GM12865 (cell line): ENCODE measurements at regions not wholly inside any gene's neighbourhood (a gene's known extent, or its start where the extent isn't known, plus 50 kb on each side); places are given as distances from the start of the nearest gene placed in this dataset.

Source experiments
- DNase-seq: peaks from one replicate; pipeline ENCODE4 v3.0.0; 2010; ENCODE audit warnings: low read depth
- H3K4me3 ChIP-seq: 2 replicates; pipeline ENCODE4 v1.5.1; 2011; ENCODE audit warnings: mild to moderate bottlenecking, low read depth, low read length, control low read depth
- TF ChIP-seq, protein P1 (sequence below): IDR thresholded peaks from 2 replicates; pipeline ENCODE4 v1.5.1; 2011; ENCODE audit warnings: low read length, control low read depth, low read depth, inconsistent platforms; ENCODE audit not compliant: insufficient read depth; ENCODE audit errors: missing control alignments

GRCh38 chr16:6160871-6161270 lies 1063.3 kb upstream of the EEF2KMT start:
- no peak for DNase-seq
- H3K4me3 ChIP-seq = no peak overlapping the region
- TF ChIP-seq, protein P1, sequence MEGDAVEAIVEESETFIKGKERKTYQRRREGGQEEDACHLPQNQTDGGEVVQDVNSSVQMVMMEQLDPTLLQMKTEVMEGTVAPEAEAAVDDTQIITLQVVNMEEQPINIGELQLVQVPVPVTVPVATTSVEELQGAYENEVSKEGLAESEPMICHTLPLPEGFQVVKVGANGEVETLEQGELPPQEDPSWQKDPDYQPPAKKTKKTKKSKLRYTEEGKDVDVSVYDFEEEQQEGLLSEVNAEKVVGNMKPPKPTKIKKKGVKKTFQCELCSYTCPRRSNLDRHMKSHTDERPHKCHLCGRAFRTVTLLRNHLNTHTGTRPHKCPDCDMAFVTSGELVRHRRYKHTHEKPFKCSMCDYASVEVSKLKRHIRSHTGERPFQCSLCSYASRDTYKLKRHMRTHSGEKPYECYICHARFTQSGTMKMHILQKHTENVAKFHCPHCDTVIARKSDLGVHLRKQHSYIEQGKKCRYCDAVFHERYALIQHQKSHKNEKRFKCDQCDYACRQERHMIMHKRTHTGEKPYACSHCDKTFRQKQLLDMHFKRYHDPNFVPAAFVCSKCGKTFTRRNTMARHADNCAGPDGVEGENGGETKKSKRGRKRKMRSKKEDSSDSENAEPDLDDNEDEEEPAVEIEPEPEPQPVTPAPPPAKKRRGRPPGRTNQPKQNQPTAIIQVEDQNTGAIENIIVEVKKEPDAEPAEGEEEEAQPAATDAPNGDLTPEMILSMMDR = no peak

DNA sequence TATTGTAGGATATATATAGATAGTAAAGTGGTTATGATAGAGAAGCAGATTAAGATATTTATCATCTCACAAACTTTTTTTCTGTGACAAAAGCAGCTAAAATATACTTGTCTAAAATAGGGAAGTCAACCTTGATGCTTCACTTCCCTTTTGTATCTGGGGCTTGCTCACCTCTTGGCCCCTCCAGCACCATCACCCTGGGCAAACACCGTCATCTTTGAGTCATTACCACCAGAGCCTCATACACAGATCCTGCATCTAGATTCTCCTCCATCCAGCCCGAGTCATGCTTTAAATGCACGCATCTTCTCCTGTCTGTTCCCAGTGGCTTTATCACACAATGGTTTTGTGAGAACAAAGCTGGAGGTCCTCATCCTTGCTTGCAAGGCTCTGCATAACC lies 1062.7 kb upstream of the EEF2KMT start:
- no peak overlapping the region for H3K4me3 ChIP-seq
- no peak for DNase-seq
- TF ChIP-seq, protein P1 = no peak

DNA sequence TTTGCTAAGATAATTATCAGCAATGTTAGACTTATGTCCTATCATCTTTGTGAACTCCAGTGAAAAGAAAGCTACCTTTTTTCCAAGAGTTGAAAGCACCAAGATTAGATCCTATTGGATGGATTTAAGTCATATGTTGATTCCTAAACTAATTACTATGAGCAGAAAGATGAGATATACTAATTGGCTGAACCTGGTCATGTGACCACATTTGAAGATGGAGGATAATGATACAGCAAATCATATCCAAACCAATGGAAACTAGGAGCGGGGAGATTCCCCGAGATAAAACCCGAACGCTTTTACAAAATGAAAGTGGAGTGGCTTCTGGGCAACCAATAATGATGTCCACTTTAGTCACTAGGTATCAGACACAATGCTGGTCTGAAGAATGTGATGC lies 1060.2 kb upstream of the EEF2KMT start:
- TF ChIP-seq, protein P1 = no peak
- no peak overlapping the region for H3K4me3 ChIP-seq
- DNase-seq = no peak

DNA sequence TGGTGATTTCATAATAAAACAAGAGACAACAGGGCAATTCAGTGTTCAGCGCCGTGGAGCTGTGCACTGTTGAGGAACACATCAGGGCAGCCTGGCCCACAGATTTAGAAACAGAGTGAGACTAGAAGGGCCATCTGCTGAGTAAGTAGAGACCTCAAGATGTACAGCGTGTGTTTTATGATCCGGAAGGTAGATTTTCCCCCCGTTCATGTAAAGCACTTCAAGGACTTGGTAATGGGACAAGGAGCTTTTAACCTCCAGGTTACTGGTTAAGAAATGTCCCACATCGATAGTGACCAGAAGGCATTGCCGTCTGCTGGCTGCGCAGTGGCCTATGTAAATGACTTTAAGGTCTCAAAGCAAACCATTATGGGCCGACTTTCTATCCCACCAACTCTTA lies 1057.7 kb upstream of the EEF2KMT start:
- no peak overlapping the region for H3K4me3 ChIP-seq
- DNase-seq = no peak
- TF ChIP-seq, protein P1 = no peak

- no peak for DNase-seq
- TF ChIP-seq, protein P1 = no peak
- H3K4me3 ChIP-seq = no peak overlapping the region
Observed at GRCh38 chr16:6153901-6154300, 1056.3 kb upstream of the EEF2KMT start.

DNA sequence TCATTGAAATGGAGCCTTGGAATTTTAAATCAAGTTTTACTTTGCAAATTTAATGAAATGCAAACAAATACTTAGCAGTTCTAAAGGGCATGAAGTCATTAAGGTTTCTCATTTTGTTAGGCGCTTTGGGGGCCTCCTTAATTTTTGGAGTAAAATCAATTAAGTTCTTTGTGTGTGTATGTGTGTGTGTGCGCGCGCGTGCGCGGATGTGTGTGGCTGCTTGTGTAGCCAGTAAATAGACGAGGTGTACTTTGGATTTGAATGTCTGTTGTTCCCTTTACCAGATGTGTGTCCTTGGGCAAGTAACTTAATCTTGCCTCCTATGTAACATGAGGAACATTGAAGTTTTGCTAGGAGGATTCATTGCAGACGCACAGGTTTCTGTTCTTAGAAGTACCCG lies 1051.4 kb upstream of the EEF2KMT start:
- TF ChIP-seq, protein P1 = no peak

GRCh38 chr16:6148361-6148760 lies 1050.8 kb upstream of the EEF2KMT start:
- no peak overlapping the region for H3K4me3 ChIP-seq
- TF ChIP-seq, protein P1 = no peak
- DNase-seq = no peak

More for the DNA sequence above, 1051.4 kb upstream of the EEF2KMT start:
- DNase-seq = no peak
- no peak overlapping the region for H3K4me3 ChIP-seq
